Mesodermal cell (in vitro differentiated cells): ENCODE measurements at regions not wholly inside any gene's neighbourhood (a gene's known extent, or its start where the extent isn't known, plus 50 kb on each side); places are given as distances from the start of the nearest gene placed in this dataset.

ENCODE experiments used
- H3K27ac ChIP-seq: 2 replicates; pipeline ENCODE4 v1.7.0; 2013; ENCODE audit warnings: mild to moderate bottlenecking, low read depth, low read length, moderate library complexity; ENCODE audit not compliant: severe bottlenecking
- H3K36me3 ChIP-seq: 2 replicates; pipeline ENCODE4 v1.7.1; 2013; ENCODE audit warnings: mild to moderate bottlenecking, low read length, moderate library complexity; ENCODE audit not compliant: control insufficient read depth, insufficient read depth
- H3K4me1 ChIP-seq: one replicate; pipeline ENCODE4 v1.7.1; 2013; ENCODE audit warnings: mild to moderate bottlenecking, low read length; ENCODE audit not compliant: insufficient read depth, control insufficient read depth, poor library complexity, severe bottlenecking
- H3K4me3 ChIP-seq: 2 replicates; pipeline ENCODE4 v1.7.0; 2013; ENCODE audit warnings: low read length, control low read depth, mild to moderate bottlenecking; ENCODE audit not compliant: insufficient read depth, poor library complexity, severe bottlenecking; ENCODE audit errors: extremely low read depth
- H3K9me3 ChIP-seq: 2 replicates; pipeline ENCODE4 v1.7.1; 2013; ENCODE audit warnings: mild to moderate bottlenecking, low read length, moderate library complexity; ENCODE audit not compliant: control insufficient read depth
- WGBS, 2 experiments: methylation state at CpG; one replicate each; pipeline ENCODE4 v1.1.5; 2013; ENCODE audit warnings: missing lambda C conversion rate in 2 of 2; ENCODE audit not compliant: insufficient coverage in 2 of 2; 5-methylcytosine and 5-hydroxymethylcytosine counted together

- WGBS, 2 experiments, result no CpG with 5 or more reads among the region's 4 CpGs
- Histone ChIP-seq H3K36me3 (no peaks in the 10 kb centered on the region), H3K4me1 (peaks cover 6% of the 10 kb centered on the region), H3K27ac (no peak overlapping the region), H3K9me3 (no peaks in the 10 kb centered on the region), H3K4me3 (no peak overlapping the region)
Observed at GRCh38 chr10:91354166-91355075, 55.7 kb upstream of the HECTD2 start.

- H3K9me3 ChIP-seq, result no peaks in the 10 kb centered on the region
Observed at GRCh38 chr10:91355998-91356397, 54.1 kb upstream of the HECTD2 start.

GRCh38 chr10:91357497-91357896, 52.6 kb upstream of the HECTD2 start:
- Histone ChIP-seq H3K4me3 (no peak overlapping the region), H3K4me1 (no peaks in the 10 kb centered on the region), H3K36me3 (no peaks in the 10 kb centered on the region), H3K27ac (no peak overlapping the region), H3K9me3 (no peaks in the 10 kb centered on the region)
- 94 to 100% methylated on average over 2 to 3 of the region's 3 CpGs for WGBS, 2 experiments

More at GRCh38 chr10:91355998-91356397, 54.1 kb upstream of the HECTD2 start:
- Histone ChIP-seq H3K4me1 (no peaks in the 10 kb centered on the region), H3K36me3 (no peaks in the 10 kb centered on the region), H3K27ac (no peak overlapping the region), H3K4me3 (no peak overlapping the region)
- WGBS, 2 experiments, result 79 to 81% methylated on average over 2 to 3 of the region's 3 CpGs
